HPDE6-E6E7 (cell line): ENCODE measurements at regions not wholly inside any gene's neighbourhood (a gene's known extent, or its start where the extent isn't known, plus 50 kb on each side); places are given as distances from the start of the nearest gene placed in this dataset.
A peak's percentile ranks its signal among the peaks of the same experiment; 100 is the strongest.
"Not testable (repeated sequence)": the region's sequence is repeated elsewhere in the genome, so short reads cannot be mapped to it uniquely, and the experiment has no call there.

Source experiments
- DNase-seq: peaks from one replicate; pipeline ENCODE4 v3.0.0; 2011; ENCODE audit warnings: missing footprints; ENCODE audit errors: extremely low spot score

- DNase-seq: no peak
Measured at GRCh38 chr1:116292929-116293725, 79.9 kb upstream of the ATP1A1 start.

GRCh38 chr1:116297495-116298212 is 75.4 kb upstream of the ATP1A1 start:
- no peak for DNase-seq

- not testable (repeated sequence) for DNase-seq
Measured at GRCh38 chr1:116298213-116298579, 74.8 kb upstream of the ATP1A1 start.

- DNase-seq: no peak
Measured at GRCh38 chr1:116298746-116299145, 74.3 kb upstream of the ATP1A1 start.

- DNase-seq: no peak
Measured at GRCh38 chr1:116299248-116299647, 73.8 kb upstream of the ATP1A1 start.

- DNase-seq: no peak
Measured at GRCh38 chr1:116302281-116302680, 70.8 kb upstream of the ATP1A1 start.

GRCh38 chr1:116306102-116306501 is 66.9 kb upstream of the ATP1A1 start:
- DNase-seq: no peak

- no peak for DNase-seq
Measured at GRCh38 chr1:116306840-116307442, 66.1 kb upstream of the ATP1A1 start.

- no peak for DNase-seq
Measured at GRCh38 chr1:116308276-116308675, 64.8 kb upstream of the ATP1A1 start.

- no peak for DNase-seq
Measured at GRCh38 chr1:116309090-116309870, 63.8 kb upstream of the ATP1A1 start.

GRCh38 chr1:116310180-116310579 is 62.9 kb upstream of the ATP1A1 start:
- DNase-seq: no peak

GRCh38 chr1:116311193-116311592 is 61.9 kb upstream of the ATP1A1 start:
- no peak for DNase-seq

GRCh38 chr1:116311756-116312680 is 61.0 kb upstream of the ATP1A1 start:
- peak; percentile 44 for DNase-seq

GRCh38 chr1:116312681-116313069 is 60.4 kb upstream of the ATP1A1 start:
- no peak for DNase-seq

- no peak for DNase-seq
Measured at GRCh38 chr1:116313776-116314175, 59.3 kb upstream of the ATP1A1 start.

GRCh38 chr1:116314305-116314919 is 58.6 kb upstream of the ATP1A1 start:
- no peak for DNase-seq

GRCh38 chr1:116316373-116316772 is 56.7 kb upstream of the ATP1A1 start:
- DNase-seq: no peak

- DNase-seq: no peak
Measured at GRCh38 chr1:116318897-116319296, 54.1 kb upstream of the ATP1A1 start.

GRCh38 chr1:116320874-116321273 is 52.2 kb upstream of the ATP1A1 start:
- DNase-seq: no peak

- DNase-seq: no peak
Measured at GRCh38 chr1:116321766-116322175, 51.3 kb upstream of the ATP1A1 start.
